D721Med (cell line): ENCODE measurements at regions not wholly inside any gene's neighbourhood (a gene's known extent, or its start where the extent isn't known, plus 50 kb on each side); places are given as distances from the start of the nearest gene placed in this dataset.
A peak's percentile ranks its signal among the peaks of the same experiment; 100 is the strongest.
"Not testable (repeated sequence)": the region's sequence is repeated elsewhere in the genome, so short reads cannot be mapped to it uniquely, and the experiment has no call there.

Source experiments
- DNase-seq: peaks from one replicate; pipeline ENCODE4 v3.0.0; 2011; ENCODE audit warnings: low spot score; ENCODE audit not compliant: insufficient read length
- FAIRE-seq: peaks from 2 replicates; lab custom pipeline; 2011; peaks lifted over from hg19 to GRCh38; lab: Jason Lieb, UNC
- CTCF ChIP-seq: IDR thresholded peaks from 2 replicates; pipeline ENCODE4 v1.5.1; 2012; ENCODE audit warnings: mild to moderate bottlenecking, control low read depth; ENCODE audit not compliant: insufficient read depth; ENCODE audit errors: missing control alignments

GRCh38 chr1:83440021-83440420, 558.9 kb downstream of the TTLL7 start:
- DNase-seq, FAIRE-seq: not testable (repeated sequence)

GRCh38 chr1:83438316-83438715, 560.6 kb downstream of the TTLL7 start:
- FAIRE-seq, DNase-seq: not testable (repeated sequence)

- DNase-seq: not testable (repeated sequence)
- peak; percentile 60 for FAIRE-seq
Measured at GRCh38 chr1:83435336-83435735, 563.6 kb downstream of the TTLL7 start.

- FAIRE-seq, DNase-seq: not testable (repeated sequence)
Measured at GRCh38 chr1:83427566-83427965, 571.4 kb downstream of the TTLL7 start.

GRCh38 chr1:83423382-83423781, 575.5 kb downstream of the TTLL7 start:
- FAIRE-seq, DNase-seq: not testable (repeated sequence)

GRCh38 chr1:83418558-83418957, 580.4 kb downstream of the TTLL7 start:
- DNase-seq (no peak), FAIRE-seq (no peak)
- no peak for TF ChIP-seq CTCF

GRCh38 chr1:83413839-83414107, 585.2 kb downstream of the TTLL7 start:
- FAIRE-seq: peak; percentile 63
- not testable (repeated sequence) for DNase-seq

- DNase-seq, FAIRE-seq: not testable (repeated sequence)
Measured at GRCh38 chr1:83410746-83411413, 588.1 kb downstream of the TTLL7 start.

GRCh38 chr1:83406693-83407371, 592.1 kb downstream of the TTLL7 start:
- not testable (repeated sequence) for DNase-seq, FAIRE-seq

GRCh38 chr1:83405789-83406188, 593.1 kb downstream of the TTLL7 start:
- not testable (repeated sequence) for FAIRE-seq, DNase-seq

- not testable (repeated sequence) for FAIRE-seq, DNase-seq
Measured at GRCh38 chr1:83403500-83403899, 595.4 kb downstream of the TTLL7 start.

GRCh38 chr1:83401146-83401545, 597.8 kb downstream of the TTLL7 start:
- DNase-seq, FAIRE-seq: not testable (repeated sequence)

GRCh38 chr1:83400173-83400572, 598.8 kb downstream of the TTLL7 start:
- FAIRE-seq: peak; percentile 69
- not testable (repeated sequence) for DNase-seq

- not testable (repeated sequence) for DNase-seq, FAIRE-seq
Measured at GRCh38 chr1:83398125-83398524, 600.8 kb downstream of the TTLL7 start.

- not testable (repeated sequence) for FAIRE-seq, DNase-seq
Measured at GRCh38 chr1:83395130-83395529, 603.8 kb downstream of the TTLL7 start.

GRCh38 chr1:83386946-83387345, 612.0 kb downstream of the TTLL7 start:
- FAIRE-seq, DNase-seq: not testable (repeated sequence)

GRCh38 chr1:83383107-83383506, 615.8 kb downstream of the TTLL7 start:
- not testable (repeated sequence) for FAIRE-seq, DNase-seq

- FAIRE-seq, DNase-seq: not testable (repeated sequence)
Measured at GRCh38 chr1:83373018-83373417, 625.9 kb downstream of the TTLL7 start.

GRCh38 chr1:83369853-83370252, 629.1 kb downstream of the TTLL7 start:
- FAIRE-seq: peak; percentile 55
- DNase-seq: not testable (repeated sequence)

GRCh38 chr1:83365320-83365719, 633.6 kb downstream of the TTLL7 start:
- not testable (repeated sequence) for FAIRE-seq, DNase-seq
